Dermis microvascular lymphatic vessel endothelial cell (primary cell): ENCODE measurements at regions not wholly inside any gene's neighbourhood (a gene's known extent, or its start where the extent isn't known, plus 50 kb on each side); places are given as distances from the start of the nearest gene placed in this dataset.
A peak's percentile ranks its signal among the peaks of the same experiment; 100 is the strongest.
"Not testable (repeated sequence)": the region's sequence is repeated elsewhere in the genome, so short reads cannot be mapped to it uniquely, and the experiment has no call there.

Source experiments
- DNase-seq, 2 donors: peaks; one replicate each; pipeline versions ENCODE4 v3.0.0 to v3.0.0-alpha.2; 2010; ENCODE audit warnings: low read depth in 2 of 2

DNA sequence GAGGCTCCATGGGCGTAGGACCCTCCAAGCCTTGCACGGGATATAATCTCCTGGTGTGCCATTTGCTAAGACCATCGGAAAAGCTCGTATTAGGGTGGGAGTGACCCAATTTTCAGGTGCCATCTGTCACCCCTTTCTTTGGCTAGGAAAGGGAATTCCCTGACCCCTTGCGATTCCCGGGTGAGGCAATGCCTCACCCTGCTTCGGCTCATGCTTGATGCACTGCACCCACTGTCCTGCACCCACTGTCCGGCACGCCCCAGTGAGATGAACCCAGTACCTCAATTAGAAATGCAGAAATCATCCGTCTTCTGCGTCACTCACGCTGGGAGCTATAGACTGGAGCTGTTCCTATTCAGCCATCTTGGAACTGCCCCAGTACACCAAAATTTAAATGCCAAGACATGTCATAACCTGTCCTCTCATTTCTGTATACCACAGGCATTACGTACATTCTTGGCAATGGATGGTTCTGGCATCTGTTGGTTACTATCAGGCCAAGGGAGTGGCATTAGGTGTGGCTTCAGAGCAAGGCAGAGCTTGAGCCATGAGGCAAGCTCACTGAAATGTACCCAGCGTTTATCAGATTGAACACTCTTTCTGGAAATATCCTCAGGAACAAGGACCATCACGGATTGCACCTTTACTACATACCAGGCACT lies 95.4 kb upstream of the GALNT18 start:
- DNase-seq: no peak

DNA sequence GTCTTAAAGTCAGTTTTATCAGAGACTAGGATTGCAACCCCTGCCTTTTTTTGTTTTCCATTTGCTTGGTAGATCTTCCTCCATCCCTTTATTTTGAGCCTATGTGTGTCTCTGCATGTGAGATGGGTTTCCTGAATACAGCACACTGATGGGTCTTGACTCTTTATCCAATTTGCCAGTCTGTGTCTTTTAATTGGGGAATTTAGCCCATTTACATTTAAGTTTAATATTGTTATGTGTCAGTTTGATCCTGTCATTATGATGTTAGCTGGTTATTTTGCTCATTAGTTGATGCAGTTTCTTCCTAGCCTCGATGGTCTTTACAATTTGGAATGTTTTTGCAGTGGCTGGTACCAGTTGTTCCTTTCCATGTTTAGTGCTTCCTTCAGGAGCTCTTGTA lies 93.3 kb upstream of the GALNT18 start:
- not testable (repeated sequence) for DNase-seq

DNA sequence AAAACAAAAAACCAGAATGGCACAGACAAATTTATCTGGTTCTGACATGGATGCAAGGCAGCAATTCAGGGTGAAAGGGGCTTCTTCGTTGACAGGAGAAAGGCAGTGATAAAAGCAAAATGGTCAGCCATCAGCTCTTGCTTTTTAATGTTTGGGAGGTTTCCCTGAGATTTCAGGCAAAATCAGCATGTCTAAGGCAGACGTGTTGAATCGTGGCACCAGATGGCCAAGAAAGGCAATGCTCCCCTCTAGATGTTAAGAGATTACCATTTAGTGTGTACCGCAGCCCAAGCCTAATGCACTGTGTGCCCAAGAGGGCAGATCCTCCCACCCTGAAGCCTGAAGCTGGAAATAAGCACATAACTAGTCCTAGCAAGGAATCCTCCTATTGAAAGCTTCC lies 88.8 kb upstream of the GALNT18 start:
- DNase-seq: no peak

DNA sequence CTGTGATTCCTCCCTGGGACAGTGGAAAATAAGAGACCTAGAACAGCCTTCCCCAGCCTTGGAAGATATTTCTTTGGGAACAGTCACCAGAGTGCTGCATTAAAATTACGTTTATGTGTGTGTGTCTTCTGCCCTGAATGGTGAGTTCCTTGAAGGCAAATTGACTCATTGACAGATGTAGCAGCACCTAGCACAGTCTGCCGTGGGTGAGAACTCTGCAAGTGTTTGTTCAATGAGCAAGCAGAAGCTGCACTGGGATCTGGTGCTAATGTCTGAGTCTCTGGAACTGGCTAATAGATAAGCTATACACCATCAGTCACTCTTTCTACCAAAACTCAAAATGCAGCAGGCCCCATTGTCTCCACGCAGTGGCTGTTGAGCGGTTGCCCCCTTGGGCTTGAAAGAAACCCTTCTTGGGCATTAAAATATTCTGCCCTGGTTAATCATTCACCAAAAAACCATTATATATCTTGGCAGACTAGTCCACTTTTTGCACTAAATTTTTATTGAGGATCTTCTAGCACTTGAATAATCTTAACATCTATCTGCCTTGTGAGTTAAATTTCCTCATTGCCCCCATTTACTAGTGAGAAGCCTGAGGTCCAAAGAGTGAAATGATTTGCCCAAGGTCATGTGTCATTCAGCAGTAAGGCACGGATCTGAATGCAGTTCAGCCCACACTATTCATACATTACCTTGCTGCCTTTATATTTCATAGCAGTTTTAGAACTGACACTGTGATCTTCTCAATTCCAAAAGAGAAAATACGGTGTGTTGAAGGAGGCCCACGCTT lies 87.8 kb upstream of the GALNT18 start:
- no peak for DNase-seq

- DNase-seq: no peak
Observed at GRCh38 chr11:11708256-11708655, 86.5 kb upstream of the GALNT18 start.

DNA sequence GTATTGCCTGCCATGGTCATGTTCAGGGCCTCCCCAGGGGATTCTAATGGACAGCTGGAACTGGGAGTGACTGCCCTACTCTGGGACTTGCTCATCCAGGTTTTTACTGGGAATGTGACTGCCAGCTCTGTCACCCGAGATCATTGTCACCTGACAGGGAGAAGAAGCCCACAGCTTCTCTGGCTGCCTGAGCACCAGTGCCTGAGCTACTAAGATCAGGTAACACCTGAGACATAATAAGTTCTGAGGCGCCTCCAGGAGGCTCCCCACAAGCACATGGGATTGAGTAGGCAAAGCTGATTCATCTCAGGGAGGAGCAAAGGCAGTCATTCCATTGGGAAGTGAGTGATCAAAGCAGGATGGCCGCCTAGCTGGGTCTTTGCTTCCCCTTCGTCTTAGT lies 84.2 kb upstream of the GALNT18 start:
- no peak for DNase-seq

DNA sequence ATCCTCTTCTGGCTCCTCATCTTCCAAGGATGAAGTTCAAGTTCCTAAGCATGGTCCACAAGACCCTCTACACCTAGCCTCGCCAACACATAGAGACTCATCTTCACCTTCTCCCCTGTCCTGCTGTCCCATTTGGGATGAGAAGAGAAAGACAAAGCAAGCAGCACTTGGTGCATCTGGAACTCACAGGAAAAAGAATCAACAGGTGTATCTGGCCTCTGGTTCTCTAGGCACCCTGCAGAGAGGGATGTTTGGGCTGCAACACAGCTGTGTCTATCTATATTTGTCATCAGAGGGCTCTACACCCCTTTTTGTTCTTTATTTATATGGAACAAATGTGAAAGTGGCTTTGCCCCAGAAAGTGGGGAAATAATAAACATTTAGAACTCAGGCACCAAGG lies 82.1 kb upstream of the GALNT18 start:
- DNase-seq: no peak

DNA sequence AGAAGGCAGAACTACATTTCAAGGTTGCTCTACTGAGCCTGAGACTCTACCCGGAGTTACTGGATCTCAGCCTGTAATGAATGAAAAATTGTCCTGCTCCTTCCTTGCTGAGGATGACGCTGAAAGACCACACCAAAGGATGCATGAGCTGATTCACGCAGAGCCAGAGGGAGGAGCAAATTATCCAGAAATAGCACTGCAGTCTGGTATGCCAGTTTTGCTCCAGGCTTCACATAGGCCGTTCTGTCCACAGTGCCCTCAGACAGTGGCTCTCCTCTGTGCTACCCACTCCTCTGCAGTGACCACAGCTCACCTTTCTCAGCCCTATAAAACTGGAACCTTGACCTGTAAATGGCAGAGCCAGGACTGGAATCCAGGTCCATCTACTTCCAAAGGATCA lies 79.3 kb upstream of the GALNT18 start:
- no peak for DNase-seq

DNA sequence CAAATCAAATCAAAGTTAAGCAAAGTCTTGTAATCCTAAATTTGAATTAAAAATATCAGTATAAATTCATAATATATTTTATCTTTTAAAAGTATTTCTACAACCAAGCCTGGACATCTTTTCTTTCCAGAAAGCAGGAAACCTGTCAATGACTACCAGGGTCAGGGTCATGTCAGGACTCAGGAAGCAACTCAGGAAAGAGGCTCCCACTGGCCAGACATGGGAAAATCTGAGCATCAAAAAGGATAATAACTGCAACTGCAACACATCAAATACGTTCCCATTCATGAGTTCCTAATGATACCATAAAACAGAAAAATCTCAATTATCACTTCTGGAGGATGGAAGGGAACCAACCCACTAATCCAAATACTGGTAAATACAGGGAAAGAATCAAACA lies 76.0 kb upstream of the GALNT18 start:
- DNase-seq: peak; percentile 27 to 69

GRCh38 chr11:11691296-11692151 lies 69.7 kb upstream of the GALNT18 start:
- peak; percentile 32 to 38 for DNase-seq

DNA sequence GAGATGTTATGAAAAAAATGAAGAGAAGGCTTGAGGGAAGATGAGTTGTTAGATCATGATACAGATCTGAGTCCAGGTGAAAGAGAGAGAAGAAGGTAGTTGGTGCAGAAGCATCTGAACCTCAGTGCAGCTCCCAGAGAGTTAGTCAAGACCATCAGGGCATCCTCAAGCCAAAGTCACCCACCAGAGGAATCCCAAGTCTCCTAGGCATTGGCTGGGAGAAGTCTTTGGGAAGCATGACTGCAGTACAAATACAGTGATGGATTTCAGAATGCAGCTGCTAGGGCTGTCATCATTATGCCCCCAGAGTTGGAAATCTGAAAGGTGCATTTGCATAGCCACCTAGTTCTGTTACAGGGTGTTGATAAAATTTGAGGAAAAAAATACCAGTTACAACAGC lies 59.7 kb upstream of the GALNT18 start:
- DNase-seq: no peak

DNA sequence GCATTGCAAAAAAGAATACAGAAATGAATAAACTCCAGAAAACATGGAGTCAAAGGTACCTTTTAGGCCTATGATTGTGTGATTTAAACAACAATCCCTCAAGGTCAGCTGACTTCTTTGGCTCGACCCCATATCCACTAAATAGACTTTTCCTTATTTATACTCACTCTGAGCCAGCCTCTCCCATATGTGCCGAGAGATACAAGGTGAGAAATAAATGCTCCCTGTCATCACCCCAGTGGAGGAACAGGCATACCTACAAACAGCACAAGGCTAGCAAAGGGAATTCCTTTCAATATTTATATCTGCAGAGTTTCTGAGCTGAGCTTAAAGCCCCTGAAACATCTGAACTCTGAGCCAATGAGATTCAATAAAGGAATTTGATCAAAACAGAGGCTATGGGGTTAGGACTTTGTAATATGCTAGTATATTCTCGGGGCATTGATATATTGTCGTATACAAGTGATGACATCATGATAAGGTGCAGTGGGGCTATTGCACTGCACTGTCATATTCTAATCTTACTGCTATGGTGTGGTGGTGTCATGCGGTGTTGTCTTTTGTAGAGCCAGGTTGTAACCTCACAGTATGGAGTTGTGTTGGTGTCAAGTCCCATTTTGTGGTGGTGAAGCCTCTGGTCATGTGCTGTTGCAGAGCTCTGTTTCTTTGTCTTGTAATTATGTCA lies 56.0 kb upstream of the GALNT18 start:
- DNase-seq: no peak

GRCh38 chr11:11675671-11676181 lies 53.9 kb upstream of the GALNT18 start:
- DNase-seq: no peak

GRCh38 chr11:11672789-11673188 lies 51.0 kb upstream of the GALNT18 start:
- DNase-seq: no peak

DNA sequence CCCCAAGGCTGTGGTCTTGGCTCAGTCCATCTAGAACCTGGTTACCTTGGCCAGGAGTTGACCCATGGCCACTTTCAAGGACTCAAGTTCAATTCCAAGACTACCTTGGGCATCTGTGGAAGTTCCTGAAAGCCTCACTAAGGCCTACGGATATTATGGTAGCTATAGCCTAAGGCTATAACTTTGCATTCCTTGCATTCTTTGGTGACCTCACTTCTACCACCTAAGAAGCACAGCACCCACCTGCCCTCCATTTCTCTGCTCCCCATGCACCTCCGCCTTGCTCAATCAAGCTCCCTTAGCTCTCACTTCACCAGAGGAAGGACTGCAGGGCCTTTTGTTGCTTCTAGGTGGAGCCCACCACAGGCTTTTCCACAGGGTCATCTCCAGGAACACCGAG lies 50.3 kb upstream of the GALNT18 start:
- DNase-seq: no peak
